ENCODE measurements at regions not wholly inside any gene's neighbourhood (a gene's known extent, or its start where the extent isn't known, plus 50 kb on each side); places are given as distances from the start of the nearest gene placed in this dataset.

- no peak for TF ChIP-seq CTCF (IDR thresholded peaks at IDR 0.05)
- no peak for TF ChIP-seq POLR2A (IDR thresholded peaks at IDR 0.05)
Measured at GRCh38 chr16:65384441-65384840, 262.6 kb upstream of the CDH11 start.
